Stomach (tissue), 4 donors: ENCODE measurements at regions not wholly inside any gene's neighbourhood (a gene's known extent, or its start where the extent isn't known, plus 50 kb on each side); places are given as distances from the start of the nearest gene placed in this dataset.

ENCODE experiments used
- POLR2AphosphoS5 ChIP-seq, 3 donors: sonication (generic); formaldehyde crosslinking; IDR thresholded peaks; one replicate each; pipeline ENCODE4 v1.6.1; 2016; ENCODE audit warnings: antibody characterized with exemption in 3 of 3
- TF ChIP-seq, protein P1 (sequence below), 7 experiments: fragments of 450-650 bp in 4 of 7; fragments of 200-600 bp in 3 of 7; sonication (generic) in 3 of 7; IDR thresholded peaks; one replicate each; pipeline ENCODE4 v1.5.1; 2016 to 2019; ENCODE audit warnings: antibody characterized with exemption in 7 of 7, control low read depth in 2 of 7, mild to moderate bottlenecking in 1 of 7

DNA sequence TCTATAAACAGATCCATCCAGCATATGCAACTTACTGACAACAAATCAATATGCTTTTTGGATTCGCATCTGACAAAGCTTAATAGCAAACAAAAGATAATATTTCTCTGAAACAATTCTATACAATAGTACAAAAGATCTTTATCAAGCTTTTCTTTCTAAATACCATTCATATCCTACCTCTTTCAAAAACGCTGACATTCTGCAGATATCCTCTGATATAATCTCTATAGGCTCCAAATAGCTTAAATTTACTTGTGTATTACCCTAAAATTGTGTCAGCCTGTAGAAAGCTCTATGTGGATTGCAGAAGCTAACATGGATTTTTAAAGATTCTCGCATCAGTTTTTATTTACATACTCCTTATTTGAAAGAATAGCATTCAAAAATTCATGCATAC lies 260.6 kb downstream of the GASK1B start:
- TF ChIP-seq, protein P1, sequence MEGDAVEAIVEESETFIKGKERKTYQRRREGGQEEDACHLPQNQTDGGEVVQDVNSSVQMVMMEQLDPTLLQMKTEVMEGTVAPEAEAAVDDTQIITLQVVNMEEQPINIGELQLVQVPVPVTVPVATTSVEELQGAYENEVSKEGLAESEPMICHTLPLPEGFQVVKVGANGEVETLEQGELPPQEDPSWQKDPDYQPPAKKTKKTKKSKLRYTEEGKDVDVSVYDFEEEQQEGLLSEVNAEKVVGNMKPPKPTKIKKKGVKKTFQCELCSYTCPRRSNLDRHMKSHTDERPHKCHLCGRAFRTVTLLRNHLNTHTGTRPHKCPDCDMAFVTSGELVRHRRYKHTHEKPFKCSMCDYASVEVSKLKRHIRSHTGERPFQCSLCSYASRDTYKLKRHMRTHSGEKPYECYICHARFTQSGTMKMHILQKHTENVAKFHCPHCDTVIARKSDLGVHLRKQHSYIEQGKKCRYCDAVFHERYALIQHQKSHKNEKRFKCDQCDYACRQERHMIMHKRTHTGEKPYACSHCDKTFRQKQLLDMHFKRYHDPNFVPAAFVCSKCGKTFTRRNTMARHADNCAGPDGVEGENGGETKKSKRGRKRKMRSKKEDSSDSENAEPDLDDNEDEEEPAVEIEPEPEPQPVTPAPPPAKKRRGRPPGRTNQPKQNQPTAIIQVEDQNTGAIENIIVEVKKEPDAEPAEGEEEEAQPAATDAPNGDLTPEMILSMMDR (IDR thresholded peaks at IDR 0.05), result no peak
- TF ChIP-seq POLR2AphosphoS5 (IDR thresholded peaks at IDR 0.05), result no peak
